IMR-90 (cell line): ENCODE measurements at regions not wholly inside any gene's neighbourhood (a gene's known extent, or its start where the extent isn't known, plus 50 kb on each side); places are given as distances from the start of the nearest gene placed in this dataset.

Experiments
- ATAC-seq: fragments of 200-7000 bp; cut with Tn5 transposase; 2 replicates; pipeline ENCODE4 v1.9.1; 2020; ENCODE audit warnings: low read depth, mild to moderate bottlenecking, moderate library complexity
- BruUV-seq: library from RNA; stranded (reverse); fragments of 400-500 nt; replicated peaks from 2 replicates; lab custom pipeline; 2021; lab: Mats Ljungman, UMichigan
- CTCF ChIA-PET: fragments of 300-600 bp; formaldehyde crosslinking; extraction: SDS; loops from one replicate; lab custom pipeline; 2021; ENCODE audit warnings: antibody characterized with exemption; lab: Yijun Ruan, JAX
- POLR2A ChIA-PET: fragments of 300-600 bp; sonication (Branson Sonifier 250); formaldehyde crosslinking; loops from one replicate; lab custom pipeline; 2022; ENCODE audit warnings: antibody characterized with exemption; ENCODE audit not compliant: unreplicated experiment; lab: Charles Lee
- DNase-seq: peaks from one replicate; pipeline ENCODE4 v3.0.0; 2013
- H2AFZ ChIP-seq: replicated peaks from 2 replicates; pipeline ENCODE3; 2013; ENCODE audit warnings: low read length, mild to moderate bottlenecking; ENCODE audit not compliant: poor library complexity
- H2AK5ac ChIP-seq: 2 replicates; pipeline ENCODE4 v1.6.1; 2013; ENCODE audit warnings: low read depth, low read length, inconsistent platforms
- H2AK9ac ChIP-seq: replicated peaks from 2 replicates; pipeline ENCODE3; 2013; ENCODE audit warnings: mild to moderate bottlenecking, low read depth, low read length, moderate library complexity; ENCODE audit not compliant: poor library complexity
- H2BK120ac ChIP-seq: 2 replicates; pipeline ENCODE4 v1.6.1; 2013; ENCODE audit warnings: low read depth, low read length, inconsistent platforms
- H2BK15ac ChIP-seq: 3 replicates; pipeline ENCODE4 v1.6.1; 2013; ENCODE audit warnings: low read depth, low read length, inconsistent platforms
- H2BK20ac ChIP-seq: 2 replicates; pipeline ENCODE4 v1.6.1; 2013; ENCODE audit warnings: low read depth, mild to moderate bottlenecking, inconsistent platforms, low read length, moderate library complexity
- H2BK5ac ChIP-seq: 2 replicates; pipeline ENCODE4 v1.6.1; 2013; ENCODE audit warnings: mild to moderate bottlenecking, low read depth, low read length, inconsistent platforms; ENCODE audit not compliant: poor library complexity, severe bottlenecking
- H3K14ac ChIP-seq: replicated peaks from 2 replicates; pipeline ENCODE4 v1.6.1; 2013; ENCODE audit warnings: low read depth, low read length, inconsistent platforms
- H3K18ac ChIP-seq: 2 replicates; pipeline ENCODE4 v1.6.1; 2013; ENCODE audit warnings: low read depth, low read length, control low read depth
- H3K23ac ChIP-seq: 2 replicates; pipeline ENCODE4 v1.6.1; 2013; ENCODE audit warnings: low read depth, low read length, inconsistent platforms
- H3K27ac ChIP-seq: 2 replicates; pipeline ENCODE4 v1.5.1; 2013; ENCODE audit warnings: mild to moderate bottlenecking, control low read depth, low read length; ENCODE audit not compliant: insufficient read depth
- H3K27me3 ChIP-seq: 2 replicates; pipeline ENCODE4 v1.6.1; 2013; ENCODE audit warnings: low read length; ENCODE audit not compliant: control insufficient read depth, insufficient read depth
- H3K36me3 ChIP-seq: 2 replicates; pipeline ENCODE4 v1.6.1; 2013; ENCODE audit warnings: low read length, mixed read lengths; ENCODE audit not compliant: control insufficient read depth, insufficient read depth
- H3K4ac ChIP-seq: 2 replicates; pipeline ENCODE4 v1.6.1; 2013; ENCODE audit warnings: low read depth, low read length, inconsistent platforms
- H3K4me1 ChIP-seq: 2 replicates; pipeline ENCODE4 v1.6.1; 2013; ENCODE audit warnings: low read length, mixed read lengths; ENCODE audit not compliant: control insufficient read depth, insufficient read depth
- H3K4me2 ChIP-seq: 2 replicates; pipeline ENCODE4 v1.6.1; 2013; ENCODE audit warnings: low read depth, mild to moderate bottlenecking, control low read depth, low read length, moderate library complexity
- H3K4me3 ChIP-seq: 2 replicates; pipeline ENCODE4 v1.5.1; 2013; ENCODE audit warnings: low read depth, mild to moderate bottlenecking, control low read depth, low read length, moderate library complexity; ENCODE audit not compliant: insufficient read depth
- H3K56ac ChIP-seq: 2 replicates; pipeline ENCODE4 v1.6.1; 2013; ENCODE audit warnings: low read length, inconsistent platforms; ENCODE audit not compliant: insufficient read depth; ENCODE audit errors: extremely low read depth
- H3K79me1 ChIP-seq, 2 experiments: 2 replicates each; pipeline ENCODE4 v1.6.1; 2013; ENCODE audit warnings: low read length in 2 of 2, inconsistent platforms in 1 of 2, low read depth in 1 of 2
- H3K9ac ChIP-seq: 2 replicates; pipeline ENCODE4 v1.6.1; 2013; ENCODE audit warnings: low read depth, low read length, control low read depth
- H3K9me1 ChIP-seq: 2 replicates; pipeline ENCODE4 v1.6.1; 2013; ENCODE audit warnings: low read length, inconsistent platforms; ENCODE audit not compliant: insufficient read depth
- H3K9me3 ChIP-seq: 2 replicates; pipeline ENCODE4 v1.6.1; 2013; ENCODE audit warnings: low read length; ENCODE audit not compliant: control insufficient read depth, insufficient read depth
- H4K20me1 ChIP-seq: 2 replicates; pipeline ENCODE4 v1.6.1; 2013; ENCODE audit warnings: low read length, inconsistent platforms; ENCODE audit not compliant: insufficient read depth
- H4K5ac ChIP-seq: 2 replicates; pipeline ENCODE4 v1.6.1; 2013; ENCODE audit warnings: mild to moderate bottlenecking, low read depth, low read length, control low read depth
- H4K8ac ChIP-seq, 2 experiments: 2 replicates each; pipeline ENCODE4 v1.6.1; 2013; ENCODE audit warnings: low read depth in 2 of 2, low read length in 2 of 2, control low read depth in 1 of 2, inconsistent platforms in 1 of 2
- H4K91ac ChIP-seq: 2 replicates; pipeline ENCODE4 v1.6.1; 2013; ENCODE audit warnings: low read depth, low read length, inconsistent platforms; ENCODE audit not compliant: insufficient read depth
- MAFK ChIP-seq: IDR thresholded peaks from 2 replicates; pipeline ENCODE4 v1.6.1; 2012; ENCODE audit warnings: low read depth, low read length, improper control_type of control experiment
- RCOR1 ChIP-seq: IDR thresholded peaks from 2 replicates; pipeline ENCODE4 v1.6.1; 2012; ENCODE audit warnings: mild to moderate bottlenecking, low read length, improper control_type of control experiment; ENCODE audit not compliant: insufficient replicate concordance
- WGBS, 2 experiments: methylation state at CpG; one replicate each; pipeline versions ENCODE4 v1.1.5 to v1.1.7; 2013; ENCODE audit warnings: missing lambda C conversion rate in 2 of 2; ENCODE audit not compliant: insufficient read length in 1 of 2; ENCODE audit errors: extremely low coverage in 2 of 2; 5-methylcytosine and 5-hydroxymethylcytosine counted together
- dilution Hi-C: fragments of 300-500 bp; cut with HindIII; formaldehyde crosslinking; loops from one replicate; pipeline ENCODE4 v1.14.3; 2018; ENCODE audit warnings: low sequenced_read_pairs; ENCODE audit not compliant: unreplicated experiment
- in situ Hi-C: fragments of 300-500 bp; cut with MboI; formaldehyde crosslinking; loops from 3 replicates; pipeline ENCODE4 v1.14.3; 2019; ENCODE audit warnings: low sequenced_read_pairs, inconsistent platforms, mixed read lengths
- intact Hi-C: fragments of 100-400 bp; cut with micrococcal nuclease; formaldehyde crosslinking; loops from 2 replicates; pipeline ENCODE4 v1.10.0; 2022

DNA sequence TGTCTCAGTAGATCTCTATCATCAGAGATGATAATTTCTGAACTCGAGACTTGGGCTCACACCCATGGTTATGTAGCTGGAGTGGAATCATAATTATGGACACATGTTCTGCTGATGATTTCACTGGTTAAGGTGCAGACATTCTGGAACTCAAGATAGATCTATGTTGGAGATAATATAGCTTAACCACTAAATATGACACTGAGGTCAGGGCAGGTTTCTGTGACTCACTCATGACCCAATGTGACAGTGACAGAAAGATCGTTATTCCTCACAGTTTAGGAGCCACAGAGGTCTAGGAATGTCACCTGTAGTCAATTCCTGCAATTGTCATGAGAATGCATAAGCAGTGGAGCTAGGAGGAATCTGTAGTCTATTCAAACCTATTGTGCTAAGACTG lies 828.6 kb downstream of the TRIB2 start:
- DNase-seq: no peak
- POLR2A ChIA-PET: no interaction called here

More for the DNA sequence above, 828.6 kb downstream of the TRIB2 start:
- in situ Hi-C loops: no loop called here
- no peak overlapping the region for H4K8ac ChIP-seq
- H2AK9ac ChIP-seq: no peak overlapping the region
- peaks cover 3% of the 10 kb centered on the region; the same call in 1 of the 2 replicates for H3K9me3 ChIP-seq
- H4K20me1 ChIP-seq: no peaks in the 10 kb centered on the region
- dilution Hi-C loops: no loop called here
- no peak overlapping the region for H2BK15ac ChIP-seq
- no peak overlapping the region for H3K4ac ChIP-seq
- H4K5ac ChIP-seq: no peak overlapping the region
- H2BK5ac ChIP-seq: no peak overlapping the region
- H3K4me2 ChIP-seq: no peak overlapping the region
- BruUV-seq: no TSS peak
- no peak overlapping the region for H3K14ac ChIP-seq
- H3K9ac ChIP-seq: no peak overlapping the region
- H3K23ac ChIP-seq: no peak overlapping the region
- H3K56ac ChIP-seq: no peak overlapping the region
- no peaks in the 10 kb centered on the region for H3K79me1 ChIP-seq
- intact Hi-C loops: loop anchor here (5.0 kb wide), 1 partner anchor 342 kb away; no protein-coding TSS in a partner anchor
- no peak overlapping the region for H2AK5ac ChIP-seq
- H3K9me1 ChIP-seq: no peaks in the 10 kb centered on the region
- TF ChIP-seq MAFK (no peak), RCOR1 (no peak)
- no peak overlapping the region for H4K91ac ChIP-seq
- CTCF ChIA-PET: no interaction called here
- H3K18ac ChIP-seq: no peak overlapping the region
- no peaks in the 10 kb centered on the region for H3K27me3 ChIP-seq
- H2AFZ ChIP-seq: no peak overlapping the region
- no peak overlapping the region for H2BK120ac ChIP-seq
- H3K4me1 ChIP-seq: no peaks in the 10 kb centered on the region
- no CpG with 5 or more reads among the region's 2 CpGs for WGBS, 2 experiments
- no peak for ATAC-seq
- H3K4me3 ChIP-seq: no peak overlapping the region
- no peak overlapping the region for H3K27ac ChIP-seq
- H3K36me3 ChIP-seq: no peaks in the 10 kb centered on the region
- no peak overlapping the region for H2BK20ac ChIP-seq
